ENCODE measurements at regions not wholly inside any gene's neighbourhood (a gene's known extent, or its start where the extent isn't known, plus 50 kb on each side); places are given as distances from the start of the nearest gene placed in this dataset.

GRCh38 chr20:12316794-12317193 lies 399.1 kb downstream of the BTBD3 start:
- no peak for TF ChIP-seq CTCF (IDR thresholded peaks at IDR 0.05; ENCODE audit: borderline replicate concordance, extremely low read depth, low read length, poor library complexity, severe bottlenecking)
- no peak for TF ChIP-seq EZH2 (IDR thresholded peaks at IDR 0.05; ENCODE audit: borderline replicate concordance, low read depth, low read length, severe bottlenecking)
